HG02943 (cell line): ENCODE measurements at regions not wholly inside any gene's neighbourhood (a gene's known extent, or its start where the extent isn't known, plus 50 kb on each side); places are given as distances from the start of the nearest gene placed in this dataset.
"Not testable (repeated sequence)": the region's sequence is repeated elsewhere in the genome, so short reads cannot be mapped to it uniquely, and the experiment has no call there.

Source experiments
- ATAC-seq: cut with Tn5 transposase; IDR thresholded peaks from one replicate; pipeline ENCODE4 v1.9.1; 2021; ENCODE audit warnings: mild to moderate bottlenecking, low read depth, moderate library complexity; ENCODE audit not compliant: unreplicated experiment

DNA sequence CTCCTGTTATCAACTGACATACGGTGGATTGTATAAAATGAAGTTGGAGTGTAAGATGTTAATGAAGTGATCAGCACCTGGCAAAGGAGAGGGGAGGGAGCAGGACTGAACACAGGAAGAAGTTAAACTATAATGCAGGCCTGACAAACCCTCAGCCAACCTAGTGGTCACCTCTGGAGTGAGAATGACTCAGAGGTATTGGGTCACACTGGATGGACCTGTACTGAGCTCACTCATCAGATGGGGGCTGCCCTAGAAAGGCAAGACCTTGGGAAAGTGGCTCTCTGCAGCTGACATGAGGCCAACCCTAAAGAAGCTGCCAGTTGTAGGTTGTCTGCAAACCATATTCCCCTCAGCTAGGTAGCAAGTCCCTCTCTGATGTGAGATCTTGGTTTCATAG lies 193.3 kb upstream of the HTR1E start:
- ATAC-seq = no peak

DNA sequence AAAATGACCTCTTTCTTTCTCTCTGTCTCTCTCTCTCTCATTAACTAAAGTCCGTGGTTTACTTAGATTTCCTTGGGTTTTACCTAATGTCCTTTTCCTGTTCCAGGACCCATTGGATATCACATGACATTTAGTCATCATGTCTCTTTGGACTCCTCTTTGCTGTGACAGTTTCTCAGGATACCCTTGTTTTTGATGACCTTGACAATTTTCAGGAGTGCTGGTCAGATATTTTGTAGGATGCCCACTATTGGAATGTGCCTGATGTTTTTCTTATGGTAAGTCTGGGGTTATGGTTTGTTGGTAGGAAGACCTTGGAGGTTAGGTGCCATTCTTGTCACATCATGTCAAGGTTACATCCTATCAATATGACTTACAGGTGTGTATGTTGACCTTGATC lies 199.2 kb upstream of the HTR1E start:
- no peak for ATAC-seq

DNA sequence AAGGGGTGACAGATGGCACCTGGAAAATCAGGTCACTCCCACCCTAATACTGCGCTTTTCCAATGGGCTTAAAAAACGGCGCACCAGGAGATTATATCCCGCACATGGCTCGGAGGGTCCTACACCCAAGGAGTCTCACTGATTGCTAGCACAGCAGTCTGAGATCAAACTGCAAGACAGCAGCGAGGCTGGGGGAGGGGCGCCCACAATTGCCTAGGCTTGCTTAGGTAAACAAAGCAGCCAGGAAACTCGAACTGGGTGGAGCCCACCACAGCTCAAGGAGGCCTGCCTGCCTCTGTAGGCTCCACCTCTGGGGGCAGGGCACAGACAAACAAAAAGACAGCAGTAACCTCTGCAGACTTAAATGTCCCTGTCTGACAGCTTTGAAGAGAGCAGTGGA lies 205.7 kb upstream of the HTR1E start:
- ATAC-seq = not testable (repeated sequence)

DNA sequence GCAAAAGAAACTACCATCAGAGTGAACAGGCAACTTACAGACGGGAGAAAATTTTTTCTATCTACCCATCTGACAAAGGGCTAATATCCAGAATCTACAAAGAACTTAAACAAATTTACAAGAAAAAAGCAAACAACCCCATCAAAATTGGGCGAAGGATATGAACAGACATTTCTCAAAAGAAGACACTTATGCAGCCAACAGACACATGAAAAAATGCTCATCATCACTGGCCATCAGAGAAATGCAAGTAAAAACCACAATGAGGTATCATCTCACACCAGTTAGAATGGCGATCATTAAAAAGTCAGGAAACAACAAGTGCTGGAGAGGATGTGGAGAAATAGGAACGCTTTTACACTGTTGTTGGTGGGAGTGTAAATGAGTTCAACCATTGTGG lies 206.6 kb upstream of the HTR1E start:
- ATAC-seq = not testable (repeated sequence)

DNA sequence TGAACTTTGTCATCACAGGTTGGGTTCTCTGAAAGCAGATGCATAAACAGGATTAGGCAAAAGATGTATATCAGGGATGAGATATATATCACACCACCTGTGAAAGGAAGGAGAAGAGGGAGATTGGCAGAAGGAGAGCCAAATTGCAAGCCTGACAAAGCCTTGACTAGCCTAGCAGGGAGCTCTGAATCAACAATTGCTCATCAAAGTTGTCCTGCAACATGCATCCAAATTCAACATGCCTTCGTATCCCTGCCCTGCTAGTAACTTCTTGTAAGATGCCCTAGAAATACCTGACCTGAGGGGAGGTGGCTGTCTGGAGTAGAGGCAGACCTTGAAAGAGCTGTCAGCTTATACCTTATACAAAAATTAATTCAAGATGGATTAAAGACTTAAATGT lies 207.1 kb upstream of the HTR1E start:
- ATAC-seq = no peak

DNA sequence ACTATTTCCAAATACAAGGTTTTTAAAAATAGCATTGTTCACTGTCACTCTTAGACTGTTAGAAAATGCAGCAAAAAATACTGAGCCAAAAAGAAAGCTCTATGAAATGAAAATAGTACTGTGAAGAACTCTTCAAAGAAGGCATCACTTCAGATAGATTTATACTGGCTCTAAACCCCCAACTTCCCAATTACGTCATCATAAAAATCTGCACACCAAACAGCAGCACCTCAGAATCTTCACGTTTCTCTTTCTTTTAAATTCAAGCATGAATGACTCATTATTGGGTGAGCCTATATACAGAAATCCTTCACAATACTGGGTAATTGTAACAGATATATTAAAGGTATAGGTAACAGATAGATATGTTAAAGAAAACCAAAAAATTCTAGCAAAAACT lies 208.4 kb upstream of the HTR1E start:
- no peak for ATAC-seq

DNA sequence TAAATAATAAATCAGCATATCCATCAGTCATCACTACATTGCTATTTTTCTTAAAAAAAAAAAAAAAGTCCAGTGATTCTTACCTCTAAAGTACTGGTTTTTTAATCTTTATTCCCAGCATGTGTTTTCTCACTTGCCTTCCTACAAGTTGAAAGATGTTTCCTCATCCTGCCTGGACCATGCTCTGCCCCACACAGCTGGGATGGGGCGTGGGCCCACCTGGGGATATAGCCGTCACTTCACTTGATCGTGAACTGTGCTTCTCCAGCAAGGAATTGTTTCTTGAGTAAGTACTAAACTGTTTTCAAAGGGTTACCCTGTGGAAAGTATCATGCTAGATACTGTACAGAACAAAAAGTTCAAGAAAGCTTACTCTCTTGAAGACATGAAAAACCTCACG lies 212.6 kb upstream of the HTR1E start:
- ATAC-seq = no peak

DNA sequence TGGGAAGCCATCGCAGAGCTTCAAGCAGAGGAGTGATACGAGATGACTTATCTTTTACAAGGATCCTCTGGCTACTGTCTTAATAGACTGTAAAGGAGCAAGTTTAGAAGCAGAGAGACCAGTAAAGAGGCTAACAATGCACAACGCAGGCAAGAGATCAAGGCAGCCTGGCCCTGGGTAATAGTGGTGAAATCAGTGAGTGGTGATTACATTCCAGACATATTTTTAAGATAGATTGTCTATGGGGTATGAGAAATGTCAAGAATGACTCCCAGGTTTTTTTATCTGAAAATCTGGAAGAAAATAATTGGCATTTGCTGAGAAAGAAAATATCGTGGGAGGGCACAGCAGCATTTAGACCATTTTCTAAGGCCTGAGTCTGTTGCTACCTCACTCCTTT lies 213.6 kb upstream of the HTR1E start:
- no peak for ATAC-seq

DNA sequence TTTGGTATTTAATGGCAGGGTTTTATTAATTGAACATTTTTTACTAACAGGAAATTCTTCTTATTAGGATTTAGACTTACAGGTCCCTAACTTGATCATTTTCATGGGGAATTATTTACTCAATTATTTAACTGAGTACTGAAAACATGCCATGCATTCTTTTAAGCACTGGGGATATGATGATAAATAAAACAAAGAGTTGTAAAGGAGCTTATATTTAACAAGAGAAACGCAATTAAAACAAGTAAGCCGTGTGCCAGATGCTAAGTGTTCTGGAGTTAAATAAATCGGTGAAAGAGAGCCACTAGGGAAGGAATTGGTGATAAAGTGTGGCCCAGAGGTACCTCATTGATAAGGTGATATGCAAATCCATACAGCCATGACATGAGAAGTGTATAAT lies 214.2 kb upstream of the HTR1E start:
- ATAC-seq = no peak

DNA sequence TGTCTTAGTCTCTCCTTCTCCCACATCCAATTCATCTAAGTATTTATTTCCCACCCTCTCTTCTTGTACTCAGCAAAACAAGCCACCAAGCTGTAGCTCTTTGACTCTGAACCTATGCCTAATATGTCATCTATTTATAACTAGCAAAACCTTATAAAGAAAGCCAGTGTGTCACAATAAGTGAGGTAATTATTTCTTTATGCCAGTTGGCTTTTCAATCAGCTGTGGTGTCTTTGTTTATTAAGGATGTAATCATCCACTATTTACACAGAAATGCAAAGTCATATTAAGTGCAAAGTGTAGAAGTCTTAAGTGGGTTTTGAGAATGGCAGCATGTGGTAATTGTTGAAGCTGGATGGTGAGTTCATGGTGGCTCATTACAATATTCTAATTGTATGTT lies 215.2 kb upstream of the HTR1E start:
- ATAC-seq = no peak

DNA sequence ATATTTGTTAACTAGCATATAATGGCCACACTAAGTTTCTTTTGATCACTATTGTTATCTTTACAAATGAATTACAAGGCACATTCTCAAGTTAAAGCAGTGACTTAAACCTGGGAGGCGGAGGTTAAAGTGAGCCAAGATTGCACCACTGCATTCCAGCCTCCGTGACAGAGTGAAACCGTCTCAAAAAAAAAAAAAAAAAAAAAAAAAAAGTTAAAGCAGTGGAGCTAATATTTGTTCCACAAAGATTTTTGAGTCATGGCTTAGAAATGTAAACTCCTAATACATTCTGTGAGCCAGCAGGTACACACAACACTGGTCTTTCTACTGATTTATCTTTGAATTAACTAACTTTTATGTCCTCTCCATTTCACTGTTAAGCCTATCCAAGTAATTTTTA lies 221.7 kb upstream of the HTR1E start:
- ATAC-seq = no peak

DNA sequence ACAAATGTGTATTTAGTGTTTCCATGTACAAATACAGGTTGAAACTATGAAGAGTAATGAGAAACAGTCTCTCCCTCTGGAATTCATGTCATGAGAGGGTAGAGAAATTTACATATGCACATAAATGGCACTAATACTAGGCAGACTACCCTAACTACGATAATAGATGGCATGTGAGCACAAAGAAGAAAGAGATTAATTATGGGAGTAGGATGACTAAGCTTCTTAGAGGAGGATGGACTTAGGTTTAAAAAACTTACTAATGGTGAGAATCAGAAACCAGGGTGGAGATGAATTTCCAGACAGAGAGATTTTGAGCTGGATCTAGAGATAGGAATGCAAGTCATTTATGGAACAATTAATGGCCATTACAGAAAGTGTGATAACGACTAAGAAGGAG lies 225.3 kb upstream of the HTR1E start:
- ATAC-seq = no peak

DNA sequence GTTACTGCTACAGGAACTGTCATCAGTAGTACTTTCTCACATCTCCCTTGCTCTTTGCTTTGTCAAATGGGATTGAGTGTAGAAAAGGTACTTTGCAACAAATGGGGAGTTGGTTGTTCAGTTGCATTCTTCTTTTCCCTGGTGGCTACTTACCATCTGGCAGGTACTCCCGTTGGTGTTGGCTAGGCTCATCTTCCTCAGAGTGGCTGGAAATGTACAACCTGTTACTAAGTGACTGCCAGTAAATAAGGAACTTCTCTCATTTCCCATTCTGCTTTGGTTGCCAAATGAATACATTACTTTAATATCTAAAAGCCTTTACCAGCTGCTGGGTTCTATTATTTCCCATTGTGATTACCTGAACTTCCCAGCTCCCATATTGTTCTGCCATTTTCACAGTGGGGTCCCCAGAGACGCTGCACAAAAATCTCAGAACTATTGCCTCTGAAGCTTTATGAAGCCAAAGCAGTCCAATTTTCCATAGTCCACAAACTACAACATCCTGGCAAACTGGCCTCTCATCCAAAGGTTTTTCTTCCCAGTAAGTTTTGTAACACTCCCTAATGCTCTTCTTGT lies 229.7 kb upstream of the HTR1E start:
- ATAC-seq = no peak

DNA sequence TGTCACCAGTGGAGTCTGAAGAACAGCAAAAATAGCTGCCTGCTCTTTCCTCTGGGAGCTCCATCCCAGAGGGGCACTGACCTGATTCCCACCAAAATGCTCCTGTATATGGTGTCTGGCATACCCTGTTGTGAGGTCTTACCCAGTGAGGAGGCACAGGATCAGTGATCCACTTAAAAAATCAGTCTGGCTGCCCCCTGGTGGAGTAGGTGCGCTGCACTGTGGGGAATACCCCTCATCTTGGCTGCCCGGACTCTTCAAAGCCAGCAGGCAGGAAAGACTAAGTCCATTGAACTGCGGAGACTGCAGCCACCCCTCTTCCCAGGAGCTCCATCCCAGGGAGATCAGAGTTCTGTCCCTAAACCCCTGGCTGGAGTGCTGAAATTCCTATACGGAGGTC lies 230.9 kb upstream of the HTR1E start:
- ATAC-seq = no peak

DNA sequence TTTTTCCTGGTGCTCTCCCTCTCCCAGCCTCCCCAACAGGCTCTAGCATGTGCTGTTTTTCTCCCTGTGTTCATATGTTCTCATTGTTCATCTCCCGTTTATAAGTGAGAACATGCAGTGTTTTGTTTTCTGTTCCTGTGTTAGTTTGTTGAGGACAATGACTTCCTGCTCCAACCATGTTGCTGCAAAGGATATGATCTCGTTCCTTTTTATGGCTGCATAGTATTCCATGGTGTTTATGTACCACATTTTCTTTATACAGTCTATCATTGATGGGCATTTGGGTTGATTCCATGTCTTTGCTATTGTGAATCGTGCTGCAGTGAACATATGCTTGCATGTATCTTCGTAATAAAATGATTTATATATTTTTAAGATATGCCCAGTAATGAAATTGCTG lies 236.1 kb upstream of the HTR1E start:
- not testable (repeated sequence) for ATAC-seq

DNA sequence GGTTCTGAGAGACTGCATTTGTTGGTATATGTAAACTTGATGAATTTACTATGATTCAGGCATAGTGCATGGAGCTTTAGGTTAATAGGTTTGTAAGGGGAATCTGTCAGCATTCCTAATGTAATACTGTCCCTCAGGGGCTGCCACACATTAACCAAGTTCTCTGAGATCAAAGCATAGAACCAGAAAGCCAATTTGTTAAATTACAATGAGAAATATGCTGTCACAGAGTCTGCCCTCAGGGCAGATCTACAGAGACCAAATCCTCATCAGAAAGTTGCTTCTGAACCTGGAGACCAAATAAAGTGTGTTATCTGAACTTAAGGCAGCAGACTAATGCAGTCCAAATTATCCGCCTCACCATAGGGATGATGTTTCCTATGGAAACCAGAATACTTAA lies 250.8 kb upstream of the HTR1E start:
- no peak for ATAC-seq

DNA sequence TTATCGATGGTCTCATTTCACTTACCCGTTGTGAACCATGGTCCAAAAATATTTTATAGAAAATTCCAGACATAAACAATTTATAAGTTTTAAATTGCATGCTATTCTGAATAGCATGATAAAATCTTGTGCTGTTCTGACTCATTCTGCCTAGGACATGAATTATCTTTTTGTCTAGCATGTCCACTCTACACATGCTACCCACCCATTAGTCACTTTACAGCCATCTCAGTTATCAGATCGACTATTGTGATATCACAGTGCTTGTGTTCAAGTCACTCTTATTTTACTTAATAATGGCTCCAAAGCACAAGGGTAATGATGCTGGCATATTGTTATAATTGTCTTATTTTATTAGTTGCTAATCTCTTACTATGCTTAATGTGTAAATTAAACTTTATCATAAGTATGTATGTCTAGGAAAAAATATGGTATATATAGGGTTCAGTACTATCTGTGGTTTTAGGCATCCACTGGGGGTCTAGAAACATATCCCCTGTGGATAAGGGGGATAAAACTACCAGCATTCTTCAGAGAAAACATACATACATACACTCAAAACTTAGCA lies 252.0 kb upstream of the HTR1E start:
- no peak for ATAC-seq

DNA sequence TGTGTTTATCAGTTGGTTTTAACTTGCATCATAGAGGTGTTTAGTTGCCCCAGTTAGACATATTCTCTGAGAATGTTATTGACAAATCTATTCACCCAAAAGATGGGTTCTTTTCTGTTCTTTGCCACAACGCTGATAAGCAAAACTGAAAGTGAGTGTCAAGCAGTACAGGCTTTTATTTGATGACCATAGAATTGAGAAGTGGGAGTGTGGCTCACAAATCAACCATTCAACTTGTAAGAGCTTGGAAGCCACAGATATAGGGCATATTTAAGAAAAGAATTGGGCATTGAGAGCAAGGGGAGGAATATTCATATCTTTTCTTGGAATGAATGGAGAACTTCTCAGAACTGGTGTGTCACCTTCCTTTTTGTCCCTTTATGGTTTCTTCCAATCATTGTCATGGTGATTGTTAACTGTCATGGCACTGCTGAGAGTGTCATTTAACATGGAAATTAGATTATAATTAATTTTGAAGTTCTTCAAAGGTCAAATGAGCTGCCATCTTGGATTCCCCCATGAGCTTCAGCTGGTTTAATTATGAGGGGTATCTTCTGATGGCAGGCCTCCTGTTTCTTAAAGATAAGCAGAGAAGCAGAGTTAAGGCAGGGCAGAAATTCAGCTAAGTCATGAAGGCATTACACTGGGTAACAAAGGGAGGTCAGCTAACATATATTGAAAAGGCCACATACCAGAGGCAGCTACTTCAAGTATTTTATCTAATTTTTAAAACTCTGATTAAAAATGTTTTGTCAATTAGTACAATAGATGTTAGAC lies 254.0 kb upstream of the HTR1E start:
- ATAC-seq = no peak

DNA sequence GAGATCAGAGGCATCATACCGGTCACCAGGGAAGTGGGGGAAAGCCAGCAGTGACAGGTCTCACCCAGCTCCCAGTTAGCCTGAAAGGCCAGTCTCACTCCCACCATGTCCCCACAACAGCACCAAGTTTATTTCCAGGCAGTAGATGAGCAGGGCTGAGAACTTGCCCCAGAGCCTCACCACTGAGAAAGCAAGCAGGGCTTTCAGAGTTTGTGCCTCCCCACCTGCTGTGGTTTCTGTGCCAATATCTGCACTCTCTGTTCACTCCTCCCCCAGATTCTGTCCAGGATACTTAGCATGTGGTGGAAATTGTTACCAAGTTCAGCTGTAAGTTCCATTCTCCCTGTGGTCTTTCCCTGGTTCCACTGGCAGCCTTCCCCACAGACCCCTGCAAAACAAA lies 255.0 kb upstream of the HTR1E start:
- no peak for ATAC-seq

DNA sequence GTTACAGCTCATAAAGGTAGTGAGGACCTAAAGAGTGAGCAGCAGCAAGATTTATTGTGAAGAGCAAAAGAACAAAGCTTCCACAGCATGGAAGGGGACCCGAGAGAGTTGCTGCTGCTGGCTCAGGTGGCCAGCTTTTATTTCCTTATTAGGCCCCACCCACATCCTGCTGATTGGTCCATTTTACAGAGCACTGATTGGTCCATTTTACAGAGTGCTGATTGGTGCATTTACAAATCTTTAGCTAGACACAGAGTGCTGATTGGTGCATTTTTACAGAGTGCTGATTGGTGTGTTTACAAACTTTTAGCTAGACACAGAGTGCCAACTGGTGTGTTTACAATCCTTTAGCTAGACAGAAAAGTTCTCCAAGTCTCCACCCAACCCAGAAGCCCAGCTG lies 256.2 kb upstream of the HTR1E start:
- not testable (repeated sequence) for ATAC-seq

DNA sequence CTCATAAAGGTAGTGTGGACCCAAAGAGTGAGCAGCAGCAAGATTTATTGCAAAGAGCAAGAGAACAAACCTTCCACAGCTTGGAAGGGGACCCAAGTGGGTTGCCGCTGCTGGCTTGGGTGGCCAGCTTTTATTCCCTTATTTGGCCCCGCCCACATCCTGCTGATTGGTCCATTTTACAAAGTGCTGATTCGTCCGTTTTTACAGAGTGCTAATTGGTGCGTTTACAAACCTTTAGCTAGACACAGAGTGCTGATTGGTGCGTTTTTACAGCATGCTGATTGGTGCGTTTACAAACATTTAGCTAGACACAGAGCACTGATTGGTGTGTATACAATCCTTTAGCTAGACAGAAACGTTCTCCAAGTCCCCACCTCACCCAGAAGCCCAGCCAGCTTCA lies 265.2 kb upstream of the HTR1E start:
- not testable (repeated sequence) for ATAC-seq

DNA sequence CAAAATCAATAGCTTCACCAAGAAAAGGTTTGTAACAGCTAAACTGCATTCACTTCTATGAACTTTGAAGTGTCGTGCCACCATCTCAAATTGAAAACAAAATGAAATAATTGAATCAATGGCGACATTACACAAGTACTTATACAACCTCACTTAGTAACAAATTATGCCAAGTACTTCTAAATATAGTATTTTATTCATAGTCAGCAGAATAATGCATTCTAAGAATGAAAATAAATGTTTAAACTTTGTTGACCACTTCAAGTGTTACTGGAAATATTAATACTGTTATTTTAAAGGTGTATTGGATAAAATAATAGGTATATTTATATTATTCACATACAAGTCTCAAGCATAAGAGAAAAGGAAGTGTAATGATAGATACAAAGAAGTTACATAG lies 280.1 kb upstream of the HTR1E start:
- no peak for ATAC-seq
